IPS-NIHi7 (cell line): ENCODE measurements at regions not wholly inside any gene's neighbourhood (a gene's known extent, or its start where the extent isn't known, plus 50 kb on each side); places are given as distances from the start of the nearest gene placed in this dataset.

ENCODE experiments used
- DNase-seq: peaks from one replicate; pipeline ENCODE4 v3.0.0; 2012; ENCODE audit warnings: mixed read lengths; ENCODE audit errors: extremely low spot score

GRCh38 chr11:116257883-116258282 is 514.9 kb downstream of the BUD13 start:
- no peak for DNase-seq

DNA sequence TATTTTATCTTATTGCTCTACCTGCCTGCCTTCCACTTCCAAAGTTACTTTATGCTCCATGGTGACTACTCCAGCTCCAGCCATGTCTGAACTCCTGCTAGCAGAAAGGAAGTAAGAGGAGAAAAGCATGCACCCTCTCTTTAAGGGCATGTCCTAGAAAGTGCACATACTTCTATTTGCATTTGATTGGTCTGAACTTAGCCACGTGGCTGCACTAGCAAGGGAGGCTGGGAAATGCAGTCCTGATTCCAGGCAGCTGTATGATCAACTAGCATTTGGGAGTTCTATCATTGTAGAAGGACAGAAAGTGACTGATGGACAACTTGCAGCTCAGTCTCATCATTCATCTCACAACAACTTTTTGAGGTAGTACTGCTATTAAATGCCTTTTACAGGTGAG is 515.7 kb downstream of the BUD13 start:
- peak; percentile 43 for DNase-seq

- DNase-seq = no peak
These were observed 516.6 kb downstream of the BUD13 start for GRCh38 chr11:116256215-116256614.

DNA sequence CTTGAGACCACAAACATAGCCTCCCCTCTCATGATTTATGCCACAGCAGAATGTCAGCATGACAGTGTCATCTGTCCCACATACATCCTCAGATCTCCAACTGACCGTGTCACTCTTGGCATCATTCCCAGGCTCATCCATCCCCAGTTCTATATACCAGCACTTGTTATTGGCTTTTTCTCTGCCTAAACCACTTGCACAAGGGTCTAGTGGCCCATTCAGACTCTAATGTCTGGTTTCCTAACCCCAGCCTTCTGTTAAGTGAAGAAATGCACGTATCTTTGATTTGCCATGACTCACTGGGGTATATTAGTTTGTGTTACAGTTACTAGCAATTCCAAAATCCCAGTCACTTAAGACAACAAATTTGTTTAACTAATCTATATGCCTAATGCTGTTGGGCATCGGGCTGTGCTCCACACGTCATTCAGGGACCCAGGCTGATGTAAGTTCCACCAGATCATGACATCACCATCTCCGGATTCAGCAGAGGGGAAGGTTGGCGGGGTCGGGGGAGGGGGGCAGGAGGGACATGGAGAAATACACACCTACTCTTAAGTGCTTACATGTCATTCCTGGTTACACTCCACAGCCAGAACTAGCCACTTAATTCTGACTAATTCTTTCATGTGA is 517.4 kb downstream of the BUD13 start:
- DNase-seq = no peak

- DNase-seq = no peak
These were observed 522.6 kb downstream of the BUD13 start for GRCh38 chr11:116250155-116250554.

GRCh38 chr11:116249561-116249960 is 523.2 kb downstream of the BUD13 start:
- DNase-seq = no peak

DNA sequence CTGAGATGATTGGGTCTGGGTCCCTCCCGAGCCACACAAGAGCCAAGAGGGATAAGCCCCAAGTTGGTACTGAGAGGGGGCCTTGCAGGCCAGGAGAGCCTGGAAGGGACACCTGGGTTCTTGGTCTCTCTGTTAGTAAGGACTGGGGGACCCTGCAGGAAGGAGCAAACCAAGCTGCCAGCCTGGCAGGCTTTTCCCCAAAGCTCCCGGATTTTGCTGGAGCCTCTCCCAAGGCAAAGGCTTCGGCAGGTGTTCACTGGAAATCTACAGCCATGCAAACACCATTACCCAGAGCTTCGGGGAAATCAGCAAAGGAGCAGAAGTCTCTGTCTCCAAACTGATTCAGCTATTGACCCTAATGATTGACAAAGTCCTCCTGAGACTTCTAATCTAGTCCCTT is 527.9 kb downstream of the BUD13 start:
- no peak for DNase-seq

GRCh38 chr11:116244439-116244838 is 528.3 kb downstream of the BUD13 start:
- DNase-seq = no peak

DNA sequence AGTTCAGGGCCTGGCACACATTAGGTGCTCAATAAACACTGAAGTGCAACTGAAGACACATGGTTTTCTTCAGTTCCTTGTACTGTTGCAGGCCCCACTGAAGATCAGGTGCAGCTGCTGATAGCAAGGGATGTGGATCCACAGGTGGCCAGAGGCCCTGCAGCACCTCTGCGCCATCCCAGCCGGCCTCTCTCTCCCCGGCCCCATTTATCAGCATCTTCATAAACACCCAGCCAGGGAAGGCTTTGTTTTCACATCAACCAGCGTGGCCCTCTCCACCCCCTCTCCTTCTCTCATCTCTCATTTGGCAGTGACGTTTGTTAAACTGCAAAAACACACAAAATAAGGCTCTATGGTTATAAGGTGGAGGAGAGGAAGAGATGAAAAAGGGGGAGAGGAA is 528.8 kb downstream of the BUD13 start:
- no peak for DNase-seq

DNA sequence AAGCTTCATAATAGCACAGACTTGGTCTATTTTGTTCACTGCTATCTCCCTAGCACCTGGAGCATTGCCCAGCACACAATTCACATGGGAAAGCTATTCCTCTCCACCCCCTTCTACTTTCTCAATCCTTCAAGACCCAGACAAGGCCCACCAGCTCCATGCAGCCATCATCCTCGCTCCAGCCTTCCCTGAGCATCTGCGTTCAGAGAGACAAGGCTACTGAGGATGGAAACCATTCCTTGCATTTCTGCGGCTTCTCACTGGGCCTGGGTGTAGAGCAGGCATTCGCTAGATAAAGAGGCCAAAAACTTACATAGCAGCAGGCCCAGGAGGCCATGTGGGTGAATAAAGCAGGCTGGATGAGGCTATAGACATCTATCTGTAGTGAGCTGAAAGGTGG is 530.8 kb downstream of the BUD13 start:
- no peak for DNase-seq

DNA sequence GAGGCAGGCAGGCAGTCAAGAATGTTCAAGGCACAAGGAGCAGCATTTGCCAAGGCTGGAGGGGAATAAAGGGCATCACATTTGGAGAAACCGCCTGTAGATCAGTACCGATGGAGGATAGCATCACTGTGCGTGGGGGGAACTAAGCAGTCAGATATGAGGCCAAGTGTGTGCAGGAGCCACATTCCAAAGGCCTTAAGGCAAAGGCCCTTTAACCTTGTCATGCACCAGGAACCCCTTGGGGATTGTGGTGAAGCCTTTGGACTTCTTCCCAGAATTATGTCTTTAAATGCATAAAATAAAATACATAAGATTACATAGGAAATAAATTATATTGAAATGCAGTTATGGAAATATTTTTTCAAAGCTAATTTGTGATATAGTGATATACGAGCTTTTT is 532.1 kb downstream of the BUD13 start:
- DNase-seq = no peak

- DNase-seq = no peak
These were observed 533.5 kb downstream of the BUD13 start for GRCh38 chr11:116239247-116239646.

DNA sequence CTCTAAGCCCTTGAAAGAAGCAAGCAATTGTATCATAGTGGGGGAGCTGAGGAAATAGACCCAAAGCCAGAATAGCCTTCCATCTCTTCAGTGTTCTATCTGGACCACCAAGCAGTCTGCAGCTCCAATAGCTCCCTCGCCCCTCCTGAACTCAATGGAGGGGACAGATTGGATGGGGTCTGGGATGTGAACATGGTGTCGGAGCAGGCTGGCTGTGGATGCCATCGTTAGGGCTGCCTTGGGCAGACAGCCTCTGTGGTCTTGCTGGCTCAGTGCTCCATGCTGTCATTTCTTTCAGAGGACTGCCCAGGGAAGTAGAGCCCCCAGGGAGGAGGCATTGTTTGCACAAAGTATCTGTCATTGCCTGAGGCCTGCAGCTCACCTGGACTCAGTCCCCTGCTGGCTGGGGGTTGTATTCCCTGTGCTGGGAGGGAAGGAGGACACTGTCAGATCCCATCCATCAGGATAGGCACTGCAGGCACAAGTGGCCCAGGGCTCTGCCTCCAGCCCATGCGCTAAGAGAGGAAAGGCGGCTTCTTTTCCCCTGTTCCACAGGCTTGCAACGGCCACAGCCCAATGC is 537.7 kb downstream of the BUD13 start:
- peak; percentile 71 for DNase-seq

DNA sequence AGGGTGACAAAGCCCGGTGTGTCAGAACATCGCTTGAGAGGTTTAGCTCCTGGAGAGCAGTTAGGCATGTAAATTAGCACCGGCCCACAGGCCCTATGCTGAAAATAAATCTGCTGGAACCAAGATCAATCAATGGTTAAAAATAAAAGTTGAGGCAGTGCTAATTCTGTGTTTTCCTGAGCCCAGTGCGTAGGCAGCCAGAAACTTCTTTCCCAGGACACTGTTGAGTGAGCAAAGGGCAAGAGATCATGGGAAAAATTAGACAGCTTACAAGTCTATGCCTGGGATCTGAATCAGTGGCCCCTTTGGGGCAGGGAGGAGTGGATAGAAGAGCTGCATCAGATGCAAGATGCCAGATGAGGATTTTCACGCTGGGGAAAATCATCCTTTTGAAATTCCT is 539.2 kb downstream of the BUD13 start:
- DNase-seq = no peak

DNA sequence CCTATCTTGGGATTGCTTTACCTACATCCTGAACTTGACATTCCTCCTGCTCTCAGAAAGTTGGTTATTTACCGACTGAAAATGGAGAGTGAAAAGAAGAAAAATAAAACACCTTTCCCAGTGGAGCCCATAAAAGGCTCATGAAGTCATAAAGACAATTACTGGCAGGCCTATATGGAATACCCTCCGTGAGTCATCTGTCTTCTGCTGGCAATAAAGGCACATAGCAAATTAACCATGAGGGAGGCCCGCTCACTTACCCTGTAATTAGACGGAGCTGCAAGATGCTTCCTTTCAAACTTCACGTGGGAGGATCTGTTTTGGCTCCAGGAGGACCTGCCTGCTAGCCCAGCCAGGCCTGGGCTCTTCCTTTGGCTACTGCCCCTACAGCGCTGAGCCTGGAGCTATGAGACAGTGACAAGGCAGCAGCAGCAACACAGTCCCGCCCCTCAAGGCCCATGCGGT is 540.4 kb downstream of the BUD13 start:
- no peak for DNase-seq

DNA sequence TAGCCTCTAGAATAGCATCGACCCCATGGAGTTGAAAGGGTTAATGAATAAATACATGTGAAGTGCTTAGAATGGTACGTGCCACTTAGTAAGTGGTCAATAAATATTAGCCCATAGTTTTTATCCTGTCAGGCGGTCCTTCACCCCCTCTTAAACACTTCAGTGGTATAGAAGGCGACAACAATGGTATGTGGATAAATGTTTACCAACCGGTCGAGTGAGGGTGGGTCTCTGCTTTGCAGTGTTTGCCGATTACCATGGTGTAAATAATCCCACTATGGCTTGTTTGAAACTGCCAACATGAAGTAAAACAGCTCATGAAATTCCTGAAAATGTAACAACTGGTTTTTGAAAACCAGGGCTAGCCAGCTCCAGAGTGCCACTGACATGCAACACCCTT is 541.2 kb downstream of the BUD13 start:
- no peak for DNase-seq

GRCh38 chr11:116230438-116230837 is 542.3 kb downstream of the BUD13 start:
- no peak for DNase-seq

- DNase-seq = no peak
These were observed 543.4 kb downstream of the BUD13 start for GRCh38 chr11:116229236-116229970.

DNA sequence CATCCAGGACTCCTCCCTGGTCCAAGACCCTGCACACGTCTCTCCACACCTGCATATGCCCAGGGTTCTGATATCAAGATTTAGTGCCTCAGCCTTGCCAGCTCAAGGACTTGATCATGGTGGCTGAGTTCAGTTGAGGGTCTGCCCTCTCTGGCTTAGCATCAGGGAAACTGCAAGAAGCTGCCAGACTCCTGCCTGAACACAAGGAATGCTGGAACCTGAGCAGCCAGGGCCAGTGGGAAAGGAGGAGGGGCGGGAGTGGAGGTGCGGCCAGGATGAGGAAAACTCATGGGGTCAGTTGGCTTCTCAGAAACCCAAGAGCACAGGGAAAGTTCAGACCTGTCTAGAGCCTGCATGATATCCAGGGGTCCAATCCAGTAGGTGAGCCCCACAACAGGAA is 546.1 kb downstream of the BUD13 start:
- no peak for DNase-seq

DNA sequence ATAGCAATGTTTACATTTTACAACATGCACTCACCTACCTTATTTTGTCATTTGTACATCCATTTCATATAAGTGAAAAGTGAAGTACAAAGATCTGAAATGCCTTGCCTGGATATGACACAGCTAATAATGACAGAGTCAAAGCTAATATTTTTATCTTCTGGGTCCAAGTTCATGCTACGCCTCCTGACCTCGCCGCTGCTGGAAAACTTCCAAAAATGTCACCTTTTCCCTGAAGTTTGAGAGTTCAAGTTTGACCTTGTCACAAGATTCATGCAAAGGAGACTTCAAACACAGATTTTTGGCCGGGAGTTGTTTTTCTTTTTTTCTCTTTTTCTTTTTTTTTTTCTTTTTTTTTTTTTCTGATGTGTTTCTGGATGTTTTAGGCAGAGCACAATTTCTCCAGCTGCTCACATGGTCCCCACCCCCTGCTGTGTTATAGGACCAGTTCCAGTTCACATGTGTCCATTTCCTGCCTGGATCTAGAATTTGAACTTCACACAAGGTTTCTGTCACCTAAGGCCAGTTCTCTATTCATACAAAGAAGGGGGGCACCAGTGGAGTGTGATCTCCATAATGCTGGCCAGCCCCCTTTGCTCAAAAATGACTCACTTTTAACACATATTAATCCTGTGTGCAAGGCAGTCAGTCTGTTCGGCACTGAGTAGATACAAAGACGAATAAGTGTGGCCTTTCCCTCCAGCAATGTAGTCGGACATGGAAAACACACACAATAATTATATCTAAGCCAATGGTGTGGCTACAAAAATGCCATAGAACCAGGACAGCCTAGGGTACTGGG is 546.8 kb downstream of the BUD13 start:
- DNase-seq = no peak

GRCh38 chr11:116225236-116225635 is 547.6 kb downstream of the BUD13 start:
- DNase-seq = no peak

- no peak for DNase-seq
These were observed 547.9 kb downstream of the BUD13 start for GRCh38 chr11:116224889-116225200.
